ENCODE measurements at regions not wholly inside any gene's neighbourhood (a gene's known extent, or its start where the extent isn't known, plus 50 kb on each side); places are given as distances from the start of the nearest gene placed in this dataset.

DNA sequence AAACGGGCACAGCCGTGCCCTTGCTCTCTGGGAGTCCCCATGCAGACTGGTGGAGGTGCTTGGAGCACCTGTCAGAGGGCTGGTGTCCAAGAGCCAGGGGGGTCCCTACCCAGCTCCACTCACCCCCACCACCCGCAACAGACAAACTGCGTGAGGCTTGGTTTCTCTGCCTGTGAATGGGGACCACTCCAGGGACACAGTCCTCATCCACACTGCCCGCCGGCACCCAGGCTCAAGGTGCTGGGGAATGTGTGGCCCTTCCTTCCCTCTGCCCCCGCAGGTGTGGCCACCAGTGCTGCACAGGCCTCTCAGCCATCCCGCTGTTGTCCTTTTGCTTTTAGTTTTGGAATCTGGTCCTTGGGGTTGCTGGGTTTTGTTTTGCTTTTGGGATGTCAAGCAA lies 136.5 kb upstream of the ZNF236 start:
- TF ChIP-seq, protein P1, sequence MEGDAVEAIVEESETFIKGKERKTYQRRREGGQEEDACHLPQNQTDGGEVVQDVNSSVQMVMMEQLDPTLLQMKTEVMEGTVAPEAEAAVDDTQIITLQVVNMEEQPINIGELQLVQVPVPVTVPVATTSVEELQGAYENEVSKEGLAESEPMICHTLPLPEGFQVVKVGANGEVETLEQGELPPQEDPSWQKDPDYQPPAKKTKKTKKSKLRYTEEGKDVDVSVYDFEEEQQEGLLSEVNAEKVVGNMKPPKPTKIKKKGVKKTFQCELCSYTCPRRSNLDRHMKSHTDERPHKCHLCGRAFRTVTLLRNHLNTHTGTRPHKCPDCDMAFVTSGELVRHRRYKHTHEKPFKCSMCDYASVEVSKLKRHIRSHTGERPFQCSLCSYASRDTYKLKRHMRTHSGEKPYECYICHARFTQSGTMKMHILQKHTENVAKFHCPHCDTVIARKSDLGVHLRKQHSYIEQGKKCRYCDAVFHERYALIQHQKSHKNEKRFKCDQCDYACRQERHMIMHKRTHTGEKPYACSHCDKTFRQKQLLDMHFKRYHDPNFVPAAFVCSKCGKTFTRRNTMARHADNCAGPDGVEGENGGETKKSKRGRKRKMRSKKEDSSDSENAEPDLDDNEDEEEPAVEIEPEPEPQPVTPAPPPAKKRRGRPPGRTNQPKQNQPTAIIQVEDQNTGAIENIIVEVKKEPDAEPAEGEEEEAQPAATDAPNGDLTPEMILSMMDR (IDR thresholded peaks at IDR 0.05): no peak
- no peak for ATAC-seq (ENCODE audit: low FRiP score)
- no peak for DNase-seq (ENCODE audit: low spot score)

DNA sequence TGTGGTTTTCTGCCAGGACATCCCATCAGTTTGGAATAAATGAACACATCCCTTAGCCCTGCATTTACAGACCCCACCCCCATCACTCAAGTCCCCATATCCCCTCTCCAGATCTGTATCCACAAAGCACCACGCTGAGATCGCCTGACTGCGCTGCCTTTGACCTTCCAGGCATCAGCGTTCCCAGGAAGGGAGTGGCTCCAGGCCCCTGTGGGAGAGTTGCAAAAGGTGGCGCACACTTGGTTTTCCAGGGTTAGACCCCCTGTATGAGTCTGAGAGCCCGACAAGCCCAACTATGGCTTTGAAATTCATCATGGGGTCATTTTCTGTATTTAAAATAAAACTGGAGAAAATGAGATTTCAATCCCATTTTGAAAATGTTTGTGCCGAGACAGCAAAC lies 137.0 kb upstream of the ZNF236 start:
- no peak for ATAC-seq (ENCODE audit: low FRiP score)
- TF ChIP-seq, protein P1 (IDR thresholded peaks at IDR 0.05): no peak
- no peak for DNase-seq (ENCODE audit: low spot score)

DNA sequence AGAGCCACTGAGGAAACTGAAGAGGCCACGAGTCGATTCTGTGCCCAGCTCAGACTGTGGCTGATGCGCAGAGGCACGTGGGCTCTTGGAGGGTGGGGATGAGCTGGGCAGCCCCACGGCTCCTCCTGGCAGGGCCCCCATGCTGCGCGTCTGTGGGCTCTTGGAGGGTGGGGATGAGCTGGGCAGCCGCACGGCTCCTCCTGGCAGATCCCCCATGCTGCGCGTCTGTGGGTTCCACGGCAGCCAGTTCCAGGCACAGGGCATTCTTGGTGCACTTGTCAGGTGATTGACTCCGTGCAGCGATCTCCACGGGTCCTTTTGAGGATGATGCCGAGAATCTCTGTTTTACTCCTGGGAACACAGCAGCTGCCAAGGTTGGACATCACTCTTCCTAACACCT lies 138.1 kb upstream of the ZNF236 start:
- TF ChIP-seq, protein P1 (IDR thresholded peaks at IDR 0.05): no peak
- ATAC-seq (ENCODE audit: low FRiP score) (no peak), DNase-seq (ENCODE audit: low spot score) (no peak)

DNA sequence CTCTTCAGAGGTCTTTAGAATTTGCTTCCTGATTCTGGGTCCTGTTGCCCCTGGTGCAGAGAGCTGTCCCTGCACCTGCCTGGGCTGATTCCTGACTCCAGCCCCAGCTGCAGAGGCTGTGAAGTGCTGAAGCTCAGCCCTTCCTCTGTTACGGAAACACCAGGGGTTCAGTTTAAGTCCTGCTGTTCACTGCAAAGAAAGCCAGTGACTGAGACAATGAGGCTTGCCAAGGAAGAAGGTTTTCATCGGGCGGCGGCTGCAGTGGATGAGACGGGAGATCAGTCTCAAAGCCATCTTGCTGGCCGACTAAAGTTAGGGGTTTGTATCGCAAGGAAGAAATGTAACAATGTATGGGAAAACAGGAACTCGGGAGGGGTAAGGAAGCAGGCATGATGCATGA lies 142.4 kb upstream of the ZNF236 start:
- TF ChIP-seq, protein P1 (IDR thresholded peaks at IDR 0.05): no peak
- ATAC-seq (ENCODE audit: low FRiP score) (no peak), DNase-seq (ENCODE audit: low spot score) (no peak)

DNA sequence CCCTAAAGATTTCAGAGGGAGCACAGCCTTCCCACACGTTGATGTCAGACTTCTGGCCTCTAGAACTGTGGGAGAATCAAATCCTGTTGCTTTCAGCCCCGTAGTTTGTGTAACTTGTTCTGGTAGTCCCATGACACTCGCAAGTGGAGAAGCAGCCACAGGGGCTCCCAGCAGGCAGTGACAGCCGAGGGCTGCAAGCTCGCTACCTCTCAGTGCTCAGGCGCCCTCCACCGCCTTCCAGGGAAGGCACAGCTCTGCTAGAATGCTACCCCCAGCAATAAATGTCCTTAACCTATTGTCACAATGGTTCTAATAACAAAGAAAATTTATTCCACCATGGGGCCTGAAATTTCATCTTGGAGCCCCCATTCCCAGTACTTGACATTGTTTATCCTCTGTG lies 143.1 kb upstream of the ZNF236 start:
- ATAC-seq (ENCODE audit: low FRiP score) (no peak), DNase-seq (ENCODE audit: low spot score) (no peak)
- TF ChIP-seq, protein P1 (IDR thresholded peaks at IDR 0.05): no peak

DNA sequence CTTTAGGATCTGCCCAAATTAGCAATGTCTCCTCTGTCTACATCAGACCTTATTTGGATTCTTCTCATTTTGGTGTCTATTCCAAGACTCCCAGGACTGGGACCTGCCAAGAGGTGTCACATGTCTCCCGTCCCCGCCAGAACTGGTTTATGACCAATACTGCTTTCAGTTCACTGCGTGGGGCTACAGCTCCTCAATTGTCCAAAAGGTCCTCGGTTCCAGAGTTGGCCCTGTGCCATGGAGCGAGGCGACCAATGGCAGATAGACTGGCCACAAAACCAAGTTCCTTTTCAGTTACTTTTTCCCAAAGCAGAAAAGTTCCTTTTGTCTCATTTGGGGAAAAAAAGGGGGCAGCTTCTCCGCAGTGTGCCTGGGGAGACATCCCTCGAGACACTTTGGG lies 144.1 kb upstream of the ZNF236 start:
- TF ChIP-seq, protein P1 (IDR thresholded peaks at IDR 0.05): no peak

DNA sequence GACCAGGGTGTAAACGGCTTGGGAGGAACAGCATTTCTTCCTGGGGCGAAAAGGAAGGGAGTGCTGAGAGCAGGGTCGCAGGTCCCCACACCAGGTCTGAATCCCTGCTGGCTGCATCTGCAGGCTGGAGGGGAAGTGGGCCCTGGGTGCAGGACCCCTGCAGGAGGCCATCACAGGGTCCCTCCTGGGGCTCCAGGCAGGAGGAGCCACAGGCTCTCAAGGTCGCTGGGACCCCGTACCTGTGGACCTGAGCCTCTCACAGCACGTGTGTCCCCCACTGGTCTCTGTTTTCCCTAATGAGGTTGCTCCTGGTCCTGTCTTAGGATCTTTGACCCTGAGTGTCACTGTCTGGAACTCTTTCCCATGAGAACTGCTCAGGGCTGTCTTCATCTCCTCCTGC lies 147.8 kb upstream of the ZNF236 start:
- no peak for DNase-seq (ENCODE audit: low spot score)
- TF ChIP-seq, protein P1 (IDR thresholded peaks at IDR 0.05): no peak
- no peak for ATAC-seq (ENCODE audit: low FRiP score)

More for the DNA sequence above, 144.1 kb upstream of the ZNF236 start:
- ATAC-seq (ENCODE audit: low FRiP score) (no peak), DNase-seq (ENCODE audit: low spot score) (no peak)

All from omental fat pad (tissue), 3 donors.